Nucleus accumbens (tissue), 56 donors: ENCODE measurements at regions not wholly inside any gene's neighbourhood (a gene's known extent, or its start where the extent isn't known, plus 50 kb on each side); places are given as distances from the start of the nearest gene placed in this dataset.

Experiments used
- DNase-seq, 56 donors: peaks; one replicate each; lab custom pipeline; 2025; lab: John Stamatoyannopoulos, UW

DNA sequence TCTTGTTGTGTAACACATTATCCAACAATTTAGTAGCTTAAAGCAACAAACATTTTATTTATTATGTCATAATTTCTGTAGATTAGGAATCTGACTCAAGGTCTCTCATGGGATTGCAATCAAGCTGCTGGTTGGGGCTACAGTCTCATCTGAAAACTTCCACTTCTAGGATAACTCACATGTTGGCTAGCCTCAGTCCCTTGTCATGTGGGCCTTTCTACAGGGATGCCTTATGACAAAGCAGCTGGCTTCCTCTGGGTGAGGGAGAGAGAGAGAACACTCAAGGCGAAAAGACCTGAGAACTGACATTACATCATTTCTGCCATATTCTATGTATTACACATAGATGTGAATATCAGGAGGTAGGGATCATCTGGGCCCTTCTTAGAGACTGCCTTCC is 317.9 kb upstream of the VRK2 start:
- no peak for DNase-seq

DNA sequence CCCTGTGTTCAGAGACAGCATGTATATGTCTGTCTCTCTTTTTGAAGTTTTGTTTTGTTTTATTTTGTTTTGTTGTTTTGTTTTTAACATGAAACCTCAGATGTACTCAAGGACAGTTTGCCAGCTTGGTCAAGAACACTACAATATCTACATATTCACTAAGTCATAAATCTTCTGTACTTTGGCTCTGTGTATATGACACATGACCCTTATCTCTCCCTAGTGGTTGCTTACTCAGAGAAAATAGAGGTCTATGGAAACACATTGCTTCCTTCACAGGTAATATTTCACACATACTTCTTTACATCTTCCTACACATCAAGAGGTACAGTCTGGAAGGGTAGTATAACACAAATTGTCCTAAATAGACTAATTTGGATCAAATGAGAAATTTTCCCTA is 312.6 kb upstream of the VRK2 start:
- DNase-seq, result no peak

DNA sequence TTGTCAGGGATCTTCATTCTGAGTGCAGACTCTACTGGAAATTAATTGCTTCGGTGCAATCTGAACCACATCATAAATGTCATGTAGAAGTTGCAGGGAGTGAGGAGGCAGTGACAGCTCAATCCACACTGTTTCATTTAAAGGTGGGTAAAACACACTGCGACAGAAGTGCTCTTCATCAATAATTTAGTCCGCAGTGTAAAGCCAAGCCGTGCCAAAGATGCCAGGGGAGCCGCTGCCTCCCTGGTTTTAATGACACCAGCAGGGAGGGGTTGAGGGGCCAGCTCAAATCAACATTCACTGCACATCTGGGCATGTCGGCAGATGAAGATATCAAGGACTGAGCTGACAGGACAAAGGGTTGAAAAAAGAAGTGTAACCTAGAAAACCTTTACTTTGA is 305.7 kb upstream of the VRK2 start:
- DNase-seq, result no peak

DNA sequence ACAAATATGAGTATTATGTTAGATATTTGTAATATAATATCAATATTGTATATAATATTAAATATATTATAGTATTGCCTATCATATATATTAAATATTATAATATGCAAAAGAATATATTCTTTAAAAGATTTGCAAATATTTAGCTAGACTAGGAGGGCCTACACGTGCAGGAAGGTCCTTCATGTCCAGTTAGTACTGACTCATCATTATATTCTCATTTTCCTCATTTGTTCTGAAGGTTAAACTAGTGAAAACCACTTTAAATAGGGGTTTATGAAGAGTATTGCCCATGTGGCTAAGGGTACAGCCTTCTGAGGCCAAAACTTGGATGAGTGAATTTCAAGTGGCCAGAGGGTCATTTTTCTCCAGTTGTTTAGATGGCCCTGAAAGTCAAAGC is 293.0 kb upstream of the VRK2 start:
- no peak for DNase-seq

DNA sequence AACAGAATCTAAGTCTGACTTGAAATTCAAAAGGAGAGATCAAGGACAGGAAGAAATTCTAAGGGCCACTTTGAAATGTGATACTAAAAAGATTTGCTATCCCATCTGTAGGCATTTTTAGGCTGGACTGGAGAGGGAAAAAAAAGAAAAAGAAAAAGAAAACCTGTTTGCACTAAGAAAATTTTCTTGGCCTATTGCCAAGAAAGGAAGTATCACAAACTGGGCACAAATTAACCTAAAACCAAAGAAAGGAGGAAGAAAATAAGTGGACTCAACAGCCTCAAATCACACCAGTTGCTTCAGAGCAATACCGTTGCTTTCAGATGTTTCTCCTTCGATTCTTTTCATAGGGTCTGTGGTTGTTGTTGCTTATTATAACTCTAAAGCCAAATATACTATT is 287.9 kb upstream of the VRK2 start:
- no peak for DNase-seq

DNA sequence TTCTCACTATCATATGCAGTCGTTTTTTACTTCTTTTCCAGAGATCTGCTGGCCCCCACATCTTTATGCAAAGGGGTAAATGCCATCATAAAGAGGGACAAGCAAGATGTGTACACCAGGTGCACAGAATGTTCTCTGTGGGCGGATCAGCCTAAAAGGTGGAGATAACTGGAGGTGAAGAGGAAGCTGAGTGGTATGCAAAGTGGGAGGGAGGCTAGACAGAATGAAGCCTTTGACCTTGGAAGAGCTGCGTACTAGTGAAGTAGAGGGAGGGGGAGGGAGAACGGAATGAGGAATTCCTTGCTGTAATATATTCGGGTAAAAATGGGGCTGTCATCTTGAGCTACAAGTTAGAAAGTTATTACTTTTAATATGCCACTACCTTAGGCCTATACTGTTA is 287.5 kb upstream of the VRK2 start:
- peak in 1 of 56 donors; percentile 4 for DNase-seq

DNA sequence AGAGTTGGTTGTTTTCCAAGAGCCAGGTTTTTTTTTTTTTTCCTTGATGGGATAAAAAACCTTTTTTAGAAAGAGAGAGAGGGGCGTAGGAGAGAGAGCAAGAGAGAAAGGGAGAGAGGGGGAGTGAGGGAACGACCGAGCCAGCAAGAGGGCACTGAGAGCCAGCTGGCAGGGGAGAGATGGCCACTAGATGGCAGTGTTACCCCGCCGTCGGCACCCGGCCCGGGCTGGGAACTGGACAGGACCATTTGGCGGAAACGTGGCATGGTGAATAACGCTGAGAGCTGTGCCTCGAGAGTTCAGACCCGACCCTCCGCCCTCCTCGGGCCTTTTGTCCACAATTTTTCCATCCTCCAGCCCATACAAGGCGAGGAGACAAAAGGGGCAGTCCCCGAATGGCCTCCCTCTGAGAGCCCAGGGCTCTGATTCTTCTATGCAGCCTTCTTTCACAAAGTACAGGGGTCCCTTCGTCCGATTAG is 286.7 kb upstream of the VRK2 start:
- peak in 55 of 56 donors; percentile 10 to 93 (median 82) for DNase-seq

DNA sequence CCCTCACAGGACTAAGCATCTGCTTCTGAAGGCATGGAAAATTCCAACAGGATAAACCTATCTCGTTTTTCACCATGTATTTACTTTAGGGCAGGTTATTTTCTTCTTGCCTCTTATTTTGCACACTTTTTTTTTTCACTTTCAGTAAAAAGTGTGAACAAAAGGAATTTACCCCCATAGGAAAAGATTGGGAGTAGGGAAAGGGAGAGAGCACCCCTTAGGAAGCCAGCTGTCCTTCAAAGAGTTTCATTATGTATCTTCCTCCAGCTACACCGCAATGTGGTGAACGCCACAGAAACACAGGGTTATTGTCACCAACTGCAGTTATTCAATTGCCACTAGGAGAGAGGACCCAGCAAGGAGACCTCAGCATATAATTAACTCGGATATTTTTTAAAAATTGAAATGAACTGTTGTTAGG is 286.2 kb upstream of the VRK2 start:
- DNase-seq, result peak in 8 of 56 donors; percentile 1 to 40 (median 3)

DNA sequence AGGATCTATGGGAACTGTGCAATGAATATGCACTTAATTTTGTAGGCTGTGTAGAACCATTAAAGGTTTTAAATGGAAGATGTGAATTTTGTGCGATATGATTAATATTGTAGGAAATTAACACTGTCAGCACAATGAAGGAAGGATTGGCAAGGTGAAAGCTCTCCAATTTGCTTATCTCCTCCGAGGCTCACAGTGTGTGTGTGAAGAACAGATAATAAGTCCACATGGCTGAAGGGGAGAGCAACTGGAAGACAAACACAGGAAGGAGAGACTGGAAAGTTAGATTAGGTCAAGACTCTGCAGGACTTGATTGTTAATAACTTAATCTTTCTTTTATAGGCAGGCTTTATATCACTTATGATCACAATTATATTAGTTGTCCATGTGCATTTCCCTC is 269.7 kb upstream of the VRK2 start:
- no peak for DNase-seq

DNA sequence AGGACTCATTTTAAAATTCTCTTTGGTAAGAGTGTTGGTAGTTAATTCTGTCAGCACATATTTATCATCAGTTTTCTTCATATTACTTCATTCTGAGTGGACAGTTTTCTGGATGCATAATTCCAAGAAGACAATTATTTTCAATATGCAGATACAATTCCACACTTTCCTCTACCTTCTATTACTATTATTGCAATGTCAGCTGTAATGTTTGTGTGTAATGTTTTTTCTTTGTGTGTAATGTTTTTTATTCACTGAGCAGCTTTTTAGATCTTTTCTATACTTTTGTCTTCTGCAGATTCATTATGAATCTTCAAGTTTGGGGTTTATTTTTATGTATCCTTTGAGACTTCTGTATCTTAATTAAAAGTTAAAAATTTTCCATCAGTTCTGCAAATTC is 264.0 kb upstream of the VRK2 start:
- DNase-seq, result no peak

DNA sequence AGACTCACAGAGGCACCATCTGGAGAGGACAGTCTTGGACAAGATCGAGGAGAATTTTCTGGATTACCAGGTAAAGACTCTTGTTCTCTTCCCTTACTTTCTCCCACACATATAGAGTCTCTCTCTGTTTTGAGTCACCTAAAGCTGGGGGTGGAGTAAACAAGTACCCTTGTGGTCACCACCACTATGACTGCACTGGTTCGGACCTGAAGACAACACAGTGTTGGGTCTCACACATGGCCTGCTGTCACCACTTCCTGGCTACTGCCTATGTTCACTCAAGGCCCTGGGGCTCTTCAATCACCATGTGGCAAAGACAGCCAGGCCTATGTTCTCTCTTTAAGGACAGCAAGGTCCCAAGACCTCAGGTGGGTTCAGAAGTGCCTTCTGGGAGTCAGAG is 253.3 kb upstream of the VRK2 start:
- no peak for DNase-seq

DNA sequence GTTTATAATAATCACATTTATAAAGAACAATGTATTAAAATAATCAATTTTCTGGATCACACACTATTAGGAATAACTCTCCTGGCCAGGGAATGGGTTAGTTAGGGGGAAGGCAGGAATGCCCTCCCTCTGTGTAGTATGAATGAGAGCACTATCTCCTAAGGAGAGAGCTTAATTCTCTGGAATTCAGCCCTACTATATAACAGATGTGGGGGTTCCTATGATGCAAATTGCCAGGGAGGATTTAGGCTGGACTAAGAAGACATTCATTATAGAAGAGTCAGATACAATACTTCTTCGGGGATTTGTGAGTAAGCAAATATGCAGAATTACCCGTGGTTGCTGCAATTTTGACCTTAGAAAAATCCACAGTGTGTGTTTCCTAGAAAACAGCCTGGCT is 250.1 kb upstream of the VRK2 start:
- DNase-seq, result no peak

DNA sequence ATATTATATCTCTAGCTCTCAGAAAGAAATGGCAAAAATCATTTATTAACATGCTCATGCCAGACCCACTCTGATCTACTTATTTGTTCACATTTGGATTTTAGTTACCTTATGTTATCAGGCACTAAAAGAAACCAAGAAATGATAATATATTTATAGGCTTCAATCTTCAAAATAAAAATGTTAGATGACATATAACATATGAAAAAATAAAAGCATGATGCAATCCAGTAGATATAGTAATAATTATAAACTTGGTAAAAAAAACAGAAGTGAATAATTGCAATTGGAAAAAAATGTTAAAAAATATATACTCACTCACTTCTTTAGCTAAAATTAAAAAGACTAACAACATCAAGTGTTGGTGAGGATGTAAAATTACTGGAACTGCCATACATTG is 248.3 kb upstream of the VRK2 start:
- DNase-seq, result no peak

DNA sequence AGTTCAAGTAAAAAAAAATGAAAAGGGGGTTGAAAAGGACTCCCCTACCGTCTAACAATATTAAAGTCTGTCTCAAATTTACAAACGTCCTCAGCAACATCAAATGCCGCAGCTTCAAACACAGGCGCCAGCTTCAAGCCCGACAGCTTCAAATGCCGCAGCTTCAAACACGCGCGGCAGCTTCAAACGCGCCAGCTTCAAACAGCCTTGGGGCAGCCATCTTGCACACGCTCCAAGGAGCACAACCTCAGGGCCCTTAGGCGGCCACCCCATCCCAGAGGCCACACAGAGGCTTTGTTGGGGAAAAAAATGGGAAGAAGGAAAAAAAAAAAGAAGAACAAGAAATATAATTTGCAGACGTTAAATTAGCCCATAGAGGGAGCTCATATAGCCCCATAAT is 244.4 kb upstream of the VRK2 start:
- DNase-seq, result no peak

DNA sequence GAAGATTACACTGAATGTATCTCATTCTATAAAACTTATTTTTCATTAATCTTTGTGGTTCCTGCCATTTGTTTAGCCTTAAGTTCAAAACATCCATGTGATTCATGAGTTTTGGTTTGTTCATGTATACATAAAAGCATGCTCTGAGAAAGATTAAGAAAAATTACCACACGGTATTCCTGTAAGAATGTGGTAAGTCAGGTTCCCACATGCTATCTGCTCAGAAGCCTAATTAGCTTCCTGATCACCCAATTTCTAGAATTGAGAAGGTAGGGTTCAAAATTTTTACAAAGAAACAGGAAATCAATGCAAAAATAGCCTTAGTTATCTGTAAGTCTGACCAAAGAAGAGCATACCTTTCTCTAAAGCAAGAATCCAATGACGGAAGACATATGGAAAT is 241.6 kb upstream of the VRK2 start:
- DNase-seq, result no peak

DNA sequence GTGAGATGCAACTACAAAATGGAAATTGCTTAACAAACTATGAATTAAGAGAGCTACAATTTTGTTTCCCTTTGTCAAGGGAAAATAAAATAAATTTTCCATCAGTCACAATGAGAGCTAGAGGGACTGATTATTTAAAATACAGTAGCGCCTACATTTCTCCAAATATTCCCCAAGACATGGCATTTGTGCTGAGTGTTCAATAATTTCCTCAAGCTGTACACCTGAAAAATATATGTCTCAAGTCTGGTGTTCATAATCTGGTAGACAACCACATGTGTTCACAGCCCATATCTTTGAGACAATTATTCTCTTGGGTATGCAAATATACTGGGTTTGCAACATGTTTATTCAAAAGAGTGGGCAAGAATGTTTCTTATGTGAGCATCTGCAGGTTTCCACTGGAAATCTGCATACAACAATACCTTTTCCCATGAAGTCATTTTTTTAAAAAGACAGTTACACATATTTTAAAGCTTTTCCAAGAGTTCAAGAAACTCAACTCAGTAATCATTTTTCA is 240.1 kb upstream of the VRK2 start:
- no peak for DNase-seq

DNA sequence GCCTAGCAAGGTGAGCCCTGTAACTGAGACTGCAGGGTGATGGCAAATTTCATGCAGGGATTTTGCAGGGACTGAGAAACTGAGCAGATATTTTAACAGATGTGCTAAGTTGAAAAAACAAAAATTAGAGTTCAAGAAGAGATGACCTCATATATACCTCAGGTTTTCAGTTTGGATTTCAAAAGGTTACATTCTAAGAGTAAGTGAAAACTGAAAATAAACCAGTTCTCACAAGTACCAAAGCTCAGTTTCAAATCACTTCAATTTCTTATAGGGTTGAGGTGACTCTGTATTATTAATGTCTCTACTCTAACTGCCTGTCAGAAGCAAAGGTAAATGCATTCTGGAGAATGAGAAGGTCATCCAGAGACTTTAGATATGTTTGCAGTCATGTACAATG is 237.4 kb upstream of the VRK2 start:
- no peak for DNase-seq

DNA sequence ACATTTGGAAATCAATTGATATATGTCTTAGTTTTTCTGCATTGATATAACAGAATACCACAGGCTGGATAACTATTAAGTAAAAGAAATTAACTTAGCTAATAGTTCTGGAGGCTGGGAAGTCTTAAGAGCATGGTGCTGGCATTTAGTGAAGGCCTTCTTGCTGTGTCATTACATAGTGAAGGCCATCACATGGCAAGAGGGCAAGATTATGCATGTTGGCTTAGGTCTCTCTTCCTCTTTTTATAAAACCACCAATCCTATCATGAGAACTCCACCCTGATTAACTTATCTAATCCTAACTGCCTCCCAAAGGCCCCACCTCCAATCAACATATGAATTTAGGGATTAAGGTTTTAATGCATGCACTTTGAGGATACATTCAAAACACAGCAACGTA is 225.5 kb upstream of the VRK2 start:
- no peak for DNase-seq

DNA sequence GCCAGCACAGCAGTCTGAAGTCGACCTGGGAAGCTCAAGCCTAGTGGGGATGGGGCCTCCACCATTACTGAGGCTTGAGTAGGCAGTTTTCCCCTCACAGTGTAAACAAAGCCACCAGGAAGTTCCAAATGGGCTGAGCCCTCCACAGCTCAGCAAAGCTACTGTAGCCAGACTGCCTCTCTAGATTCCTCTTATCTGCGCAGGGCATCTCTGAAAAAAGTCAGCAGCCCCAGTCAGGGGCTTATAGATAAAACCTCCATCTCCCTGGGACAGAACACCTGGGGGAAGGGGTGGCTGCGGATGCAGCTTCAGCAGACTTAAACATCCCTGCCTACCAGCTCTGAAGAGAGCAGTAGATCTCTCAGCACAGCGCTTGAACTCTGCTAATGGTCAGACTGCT is 218.4 kb upstream of the VRK2 start:
- no peak for DNase-seq

DNA sequence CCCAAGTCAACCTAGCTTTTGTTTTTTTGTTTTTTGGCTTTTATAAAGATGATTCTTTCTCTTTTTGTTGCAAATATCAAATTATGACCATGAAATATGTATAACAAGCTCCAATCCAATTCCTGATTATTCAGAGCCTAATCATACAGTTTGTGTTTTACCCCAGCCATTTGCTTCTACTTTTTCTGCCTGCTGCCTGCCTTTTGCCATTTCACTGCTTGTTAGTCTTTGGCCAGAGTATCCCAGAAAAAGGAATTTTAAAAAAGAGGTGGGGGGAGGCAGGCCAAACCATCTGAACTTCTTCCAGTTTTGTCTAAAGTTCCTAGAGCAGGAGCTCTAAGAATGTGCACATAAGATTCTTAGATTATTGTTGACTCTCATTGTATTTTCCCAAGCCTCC is 211.9 kb upstream of the VRK2 start:
- no peak for DNase-seq

DNA sequence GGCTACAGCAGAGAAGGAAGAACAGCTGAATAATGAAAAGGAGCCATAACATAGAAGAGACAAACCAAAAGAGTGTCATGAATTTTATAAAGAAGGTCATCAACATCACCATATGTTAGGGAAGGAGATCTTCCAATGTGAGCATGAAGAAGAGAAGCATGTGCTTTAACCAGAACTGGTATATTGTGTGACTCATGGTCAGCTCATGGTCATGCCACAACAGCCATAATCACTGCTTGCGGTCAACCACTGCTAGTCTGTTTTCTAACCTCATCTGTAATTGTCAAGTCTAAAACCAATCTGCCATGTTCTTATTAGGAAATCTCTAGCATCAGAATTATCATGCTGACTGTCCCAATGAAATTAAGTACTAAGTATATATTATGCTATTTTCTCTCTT is 204.1 kb upstream of the VRK2 start:
- no peak for DNase-seq

DNA sequence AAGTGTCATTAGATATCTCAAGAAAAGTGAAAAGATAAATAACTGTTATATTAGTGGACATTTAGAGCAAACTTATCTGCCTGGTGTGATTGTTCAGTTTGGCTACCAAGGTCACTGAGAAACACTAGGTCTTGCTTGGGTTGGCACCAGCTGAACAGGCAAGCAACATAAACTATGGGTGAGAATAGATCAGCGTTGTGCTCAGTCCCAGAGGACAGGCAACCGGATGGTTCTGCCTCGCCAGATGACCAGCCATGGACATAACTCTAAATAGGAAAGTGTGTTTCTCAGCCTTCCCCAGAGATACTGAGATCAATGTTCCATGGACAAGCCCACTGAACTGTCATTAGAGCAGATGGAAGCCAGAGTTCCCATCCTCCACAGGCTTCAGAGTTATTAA is 203.4 kb upstream of the VRK2 start:
- DNase-seq, result no peak

DNA sequence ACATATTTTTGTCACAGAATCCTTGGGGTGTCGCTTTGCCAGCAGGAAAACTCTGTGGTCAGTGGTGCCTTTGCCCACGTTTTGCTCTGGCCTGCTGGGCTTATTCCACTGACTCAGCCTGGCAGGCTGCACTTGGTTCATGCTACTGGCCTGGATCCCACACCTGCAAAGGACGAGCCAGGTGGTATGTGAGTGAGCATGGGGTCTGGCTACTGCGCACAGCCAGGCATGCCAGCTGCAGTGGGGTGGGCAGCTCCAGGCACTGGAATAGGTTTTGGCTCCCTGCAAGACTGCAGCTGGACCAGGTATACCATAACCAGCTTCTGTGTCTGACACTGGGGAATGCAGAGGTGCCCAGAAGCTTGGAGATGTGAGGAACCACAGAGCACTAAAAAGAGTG is 197.9 kb upstream of the VRK2 start:
- DNase-seq, result no peak

DNA sequence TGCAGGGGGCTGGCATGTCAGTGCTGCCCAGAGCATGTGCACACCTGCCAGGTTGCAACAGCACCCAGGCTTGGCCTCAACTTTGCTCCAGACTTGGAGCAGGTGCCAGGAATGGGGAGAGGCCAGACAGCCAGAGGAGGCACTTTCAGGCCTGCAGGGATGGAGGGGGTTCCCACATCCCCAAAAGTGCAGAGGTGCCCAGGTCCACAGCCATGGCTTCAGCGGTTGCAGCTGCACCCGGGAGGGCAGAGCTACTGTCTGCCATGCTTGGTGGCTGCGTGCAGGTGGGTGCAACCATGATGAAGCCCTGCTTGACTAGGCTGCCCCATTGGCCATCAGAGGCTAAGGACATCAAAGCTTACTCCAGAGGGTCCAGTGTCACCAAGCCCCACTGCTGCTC is 196.8 kb upstream of the VRK2 start:
- no peak for DNase-seq
